Neural cell (in vitro differentiated cells): ENCODE measurements at regions not wholly inside any gene's neighbourhood (a gene's known extent, or its start where the extent isn't known, plus 50 kb on each side); places are given as distances from the start of the nearest gene placed in this dataset.

Experiments used
- H2AFZ ChIP-seq: fragments of 200-600, 300-800 bp; sonication (generic), shearing (Covaris generic); 2 replicates; pipeline ENCODE4 v1.6.0; 2014; ENCODE audit warnings: low read depth, mild to moderate bottlenecking, antibody characterized with exemption, low read length, moderate library complexity
- H3F3A ChIP-seq: fragments of 200-600 bp; shearing (Covaris generic); 2 replicates; pipeline ENCODE4 v1.6.1; 2016; ENCODE audit warnings: mild to moderate bottlenecking, moderate library complexity, mixed read lengths, antibody characterized with exemption, low read length; ENCODE audit not compliant: insufficient read depth, poor library complexity, severe bottlenecking
- H3K27ac ChIP-seq: fragments of 200-600, 300-800 bp; sonication (generic), shearing (Covaris generic); 2 replicates; pipeline ENCODE4 v1.5.1; 2014; ENCODE audit warnings: mild to moderate bottlenecking, low read length, moderate library complexity
- H3K27me3 ChIP-seq: fragments of 300-800, 200-600 bp; sonication (generic), shearing (Covaris generic); 2 replicates; pipeline ENCODE4 v1.6.0; 2014; ENCODE audit warnings: mild to moderate bottlenecking, low read depth, low read length, moderate library complexity; ENCODE audit not compliant: insufficient read depth
- H3K36me3 ChIP-seq: fragments of 300-800, 200-600 bp; sonication (generic), shearing (Covaris generic); 2 replicates; pipeline ENCODE4 v1.5.1; 2014; ENCODE audit warnings: mild to moderate bottlenecking, antibody characterized with exemption, low read length, moderate library complexity; ENCODE audit not compliant: insufficient read depth
- H3K4me2 ChIP-seq: fragments of 300-800, 200-600 bp; sonication (generic), shearing (Covaris generic); 2 replicates; pipeline ENCODE4 v1.6.0; 2014; ENCODE audit warnings: mild to moderate bottlenecking, low read length
- H3K4me3 ChIP-seq: fragments of 300-800, 200-600 bp; sonication (generic), shearing (Covaris generic); 2 replicates; pipeline ENCODE4 v1.5.1; 2014; ENCODE audit warnings: mild to moderate bottlenecking, low read length, moderate library complexity
- H3K79me2 ChIP-seq: fragments of 200-600 bp; shearing (Covaris generic); replicated peaks from 2 replicates; pipeline ENCODE4 v1.6.0; 2014; ENCODE audit warnings: mild to moderate bottlenecking, low read length, moderate library complexity; ENCODE audit not compliant: insufficient read depth
- H3K9ac ChIP-seq: fragments of 300-800, 200-600 bp; sonication (generic), shearing (Covaris generic); 2 replicates; pipeline ENCODE4 v1.6.1; 2016; ENCODE audit warnings: mild to moderate bottlenecking, low read length, mixed read lengths
- H3K9me2 ChIP-seq: fragments of 200-600 bp; shearing (Covaris generic); 2 replicates; pipeline ENCODE4 v1.6.1; 2016; ENCODE audit warnings: mild to moderate bottlenecking, low read length, mixed read lengths; ENCODE audit not compliant: insufficient read depth
- H3K9me3 ChIP-seq: fragments of 200-600, 300-800 bp; sonication (generic), shearing (Covaris generic); 2 replicates; pipeline ENCODE4 v1.6.1; 2016; ENCODE audit warnings: mild to moderate bottlenecking, mixed run types, low read length, moderate library complexity, mixed read lengths
- H4K20me1 ChIP-seq: fragments of 200-600 bp; shearing (Covaris generic); 2 replicates; pipeline ENCODE4 v1.6.1; 2016; ENCODE audit warnings: mild to moderate bottlenecking, mixed run types; ENCODE audit not compliant: insufficient read depth
- CTCF ChIP-seq: fragments of 450-650 bp; IDR thresholded peaks from 2 replicates; pipeline ENCODE4 v1.5.1; 2014; ENCODE audit warnings: antibody characterized with exemption, mild to moderate bottlenecking, moderate library complexity; ENCODE audit not compliant: poor library complexity, severe bottlenecking
- EP300 ChIP-seq: fragments of 450-650 bp; conservative IDR thresholded peaks from 2 replicates; pipeline ENCODE4 v1.6.1; 2014; ENCODE audit warnings: antibody characterized with exemption, mild to moderate bottlenecking, moderate library complexity; ENCODE audit not compliant: poor library complexity, severe bottlenecking
- EZH2 ChIP-seq: fragments of 200-600, 300-800 bp; shearing (Covaris generic), sonication (generic); IDR thresholded peaks from 2 replicates; pipeline ENCODE4 v1.6.1; 2014; ENCODE audit warnings: antibody characterized with exemption, low read length, borderline replicate concordance, mild to moderate bottlenecking; ENCODE audit not compliant: insufficient read depth, poor library complexity, severe bottlenecking
- MXI1 ChIP-seq: fragments of 450-650 bp; conservative IDR thresholded peaks from 2 replicates; pipeline ENCODE4 v1.6.1; 2014; ENCODE audit warnings: antibody characterized with exemption, mild to moderate bottlenecking; ENCODE audit not compliant: poor library complexity, severe bottlenecking
- POLR2AphosphoS5 ChIP-seq: IDR thresholded peaks from 2 replicates; pipeline ENCODE4 v1.6.1; 2012
- RAD21 ChIP-seq: fragments of 450-650 bp; conservative IDR thresholded peaks from 2 replicates; pipeline ENCODE4 v1.6.1; 2014; ENCODE audit warnings: antibody characterized with exemption, mild to moderate bottlenecking, moderate library complexity
- REST ChIP-seq: IDR thresholded peaks from 2 replicates; pipeline ENCODE4 v1.6.1; 2012; ENCODE audit warnings: borderline replicate concordance
- SMC3 ChIP-seq: fragments of 450-650 bp; conservative IDR thresholded peaks from 2 replicates; pipeline ENCODE4 v1.6.1; 2014; ENCODE audit warnings: antibody characterized with exemption, mild to moderate bottlenecking, moderate library complexity; ENCODE audit not compliant: poor library complexity
- TAF1 ChIP-seq: IDR thresholded peaks from 2 replicates; pipeline ENCODE4 v1.6.1; 2012; ENCODE audit warnings: low read depth

GRCh38 chr10:131022981-131023380 is 288.5 kb downstream of the TCERG1L start:
- no peaks in the 10 kb centered on the region for H3K9me3 ChIP-seq
- H3K4me3 ChIP-seq, result no peak overlapping the region
- TF ChIP-seq TAF1 (no peak), REST (no peak), POLR2AphosphoS5 (no peak), CTCF (no peak), SMC3 (no peak), RAD21 (no peak), EP300 (no peak), EZH2 (no peak), MXI1 (no peak)
- no peaks in the 10 kb centered on the region for H4K20me1 ChIP-seq
- H2AFZ ChIP-seq, result no peak overlapping the region
- H3K4me2 ChIP-seq, result no peak overlapping the region
- H3K27me3 ChIP-seq, result no peaks in the 10 kb centered on the region
- H3F3A ChIP-seq, result no peaks in the 10 kb centered on the region
- no peak overlapping the region for H3K9ac ChIP-seq
- H3K9me2 ChIP-seq, result no peaks in the 10 kb centered on the region
- no peaks in the 10 kb centered on the region for H3K36me3 ChIP-seq
- H3K79me2 ChIP-seq, result no peaks in the 10 kb centered on the region
- H3K27ac ChIP-seq, result no peak overlapping the region

- no peak overlapping the region for H3K27ac ChIP-seq
- no peaks in the 10 kb centered on the region for H4K20me1 ChIP-seq
- H2AFZ ChIP-seq, result no peak overlapping the region
- H3K79me2 ChIP-seq, result no peaks in the 10 kb centered on the region
- H3K4me2 ChIP-seq, result no peak overlapping the region
- H3K4me3 ChIP-seq, result no peak overlapping the region
- H3K27me3 ChIP-seq, result no peaks in the 10 kb centered on the region
- H3K36me3 ChIP-seq, result no peaks in the 10 kb centered on the region
- no peak overlapping the region for H3K9ac ChIP-seq
- no peaks in the 10 kb centered on the region for H3K9me3 ChIP-seq
- TF ChIP-seq RAD21, result no peak
- no peak for TF ChIP-seq SMC3
- TF ChIP-seq MXI1, result no peak
- TF ChIP-seq REST, result no peak
- TF ChIP-seq CTCF, result no peak
- TF ChIP-seq EP300, result no peak
- TF ChIP-seq POLR2AphosphoS5, result no peak
- H3K9me2 ChIP-seq, result no peaks in the 10 kb centered on the region
- no peaks in the 10 kb centered on the region for H3F3A ChIP-seq
These were observed 287.0 kb downstream of the TCERG1L start for GRCh38 chr10:131024259-131025131.
